Progenitor cell of endocrine pancreas (in vitro differentiated cells): ENCODE measurements at regions not wholly inside any gene's neighbourhood (a gene's known extent, or its start where the extent isn't known, plus 50 kb on each side); places are given as distances from the start of the nearest gene placed in this dataset.
A peak's percentile ranks its signal among the peaks of the same experiment; 100 is the strongest.
"Not testable (repeated sequence)": the region's sequence is repeated elsewhere in the genome, so short reads cannot be mapped to it uniquely, and the experiment has no call there.

Experiments used
- DNase-seq: peaks from one replicate; pipeline ENCODE4 v3.0.0; 2021; ENCODE audit warnings: low spot score; ENCODE audit not compliant: unreplicated experiment
- H3K27ac Mint-ChIP-seq: 2 replicates; pipeline ENCODE4 v1.8.0; 2021; ENCODE audit warnings: mild to moderate bottlenecking, moderate library complexity, mixed read lengths
- H3K27me3 Mint-ChIP-seq: 2 replicates; pipeline ENCODE4 v1.8.0; 2021; ENCODE audit warnings: mixed read lengths
- H3K36me3 Mint-ChIP-seq: 2 replicates; pipeline ENCODE4 v1.8.0; 2022; ENCODE audit warnings: mixed read lengths; ENCODE audit not compliant: insufficient read depth
- H3K4me1 Mint-ChIP-seq: 2 replicates; pipeline ENCODE4 v1.8.0; 2021; ENCODE audit warnings: low read depth, mixed read lengths
- H3K4me3 Mint-ChIP-seq: 2 replicates; pipeline ENCODE4 v1.8.0; 2021; ENCODE audit warnings: low read depth, mild to moderate bottlenecking, moderate library complexity, mixed read lengths
- H3K9me3 Mint-ChIP-seq: 2 replicates; pipeline ENCODE4 v1.8.0; 2021; ENCODE audit warnings: low read depth, mixed read lengths
- TF ChIP-seq, protein P1 (sequence below): fragments of 200-600 bp; sonication (generic); IDR thresholded peaks from one replicate; pipeline ENCODE4 v1.5.0; 2021; ENCODE audit warnings: antibody characterized with exemption, mild to moderate bottlenecking; ENCODE audit not compliant: unreplicated experiment

DNA sequence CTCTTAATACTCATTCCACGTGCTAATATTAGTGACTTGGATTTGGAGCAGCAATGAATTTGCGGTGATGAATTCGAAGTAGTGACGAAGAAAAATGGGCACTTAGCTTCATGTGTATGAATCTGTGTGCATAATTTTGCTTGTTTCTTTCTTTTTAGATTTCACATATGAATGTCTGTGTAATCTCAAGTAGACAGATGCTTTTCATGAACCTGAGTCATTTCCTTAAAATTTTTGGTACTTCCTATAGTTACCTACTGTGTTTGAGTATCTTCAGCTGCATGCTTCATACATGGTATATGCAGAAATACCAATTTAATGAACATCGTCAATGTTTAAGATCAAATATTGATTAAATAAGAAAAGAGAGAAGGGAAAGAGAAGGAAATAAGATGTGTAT, 540.2 kb downstream of the RAB38 start:
- TF ChIP-seq, protein P1, sequence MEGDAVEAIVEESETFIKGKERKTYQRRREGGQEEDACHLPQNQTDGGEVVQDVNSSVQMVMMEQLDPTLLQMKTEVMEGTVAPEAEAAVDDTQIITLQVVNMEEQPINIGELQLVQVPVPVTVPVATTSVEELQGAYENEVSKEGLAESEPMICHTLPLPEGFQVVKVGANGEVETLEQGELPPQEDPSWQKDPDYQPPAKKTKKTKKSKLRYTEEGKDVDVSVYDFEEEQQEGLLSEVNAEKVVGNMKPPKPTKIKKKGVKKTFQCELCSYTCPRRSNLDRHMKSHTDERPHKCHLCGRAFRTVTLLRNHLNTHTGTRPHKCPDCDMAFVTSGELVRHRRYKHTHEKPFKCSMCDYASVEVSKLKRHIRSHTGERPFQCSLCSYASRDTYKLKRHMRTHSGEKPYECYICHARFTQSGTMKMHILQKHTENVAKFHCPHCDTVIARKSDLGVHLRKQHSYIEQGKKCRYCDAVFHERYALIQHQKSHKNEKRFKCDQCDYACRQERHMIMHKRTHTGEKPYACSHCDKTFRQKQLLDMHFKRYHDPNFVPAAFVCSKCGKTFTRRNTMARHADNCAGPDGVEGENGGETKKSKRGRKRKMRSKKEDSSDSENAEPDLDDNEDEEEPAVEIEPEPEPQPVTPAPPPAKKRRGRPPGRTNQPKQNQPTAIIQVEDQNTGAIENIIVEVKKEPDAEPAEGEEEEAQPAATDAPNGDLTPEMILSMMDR, result no peak
- no peaks in the 10 kb centered on the region for H3K9me3 Mint-ChIP-seq
- H3K4me1 Mint-ChIP-seq, result peaks cover 2% of the 10 kb centered on the region
- H3K27me3 Mint-ChIP-seq, result peaks cover 6% of the 10 kb centered on the region
- no peak for DNase-seq
- H3K4me3 Mint-ChIP-seq, result no peak overlapping the region
- no peak overlapping the region for H3K27ac Mint-ChIP-seq
- no peaks in the 10 kb centered on the region for H3K36me3 Mint-ChIP-seq

DNA sequence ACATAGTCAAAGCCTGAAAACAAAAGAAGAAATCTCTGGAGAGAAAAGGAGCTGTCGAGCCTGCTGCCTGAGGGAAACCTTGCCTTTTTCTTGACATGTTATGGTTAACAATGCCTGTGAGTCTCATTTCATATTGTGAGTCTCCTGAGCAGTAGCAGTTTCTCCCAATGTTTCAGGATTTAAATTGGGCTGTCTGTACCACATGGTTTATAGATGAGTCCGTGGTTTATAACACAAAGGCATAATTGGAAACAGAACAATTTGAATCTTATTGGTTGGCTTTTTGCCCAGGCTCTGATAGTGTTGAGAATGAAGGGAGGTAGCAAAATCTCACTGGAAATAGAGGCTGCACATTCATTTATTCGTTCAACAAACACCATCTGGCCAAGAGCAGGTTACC, 540.9 kb downstream of the RAB38 start:
- Mint-ChIP-seq H3K36me3 (no peaks in the 10 kb centered on the region), H3K9me3 (no peaks in the 10 kb centered on the region), H3K4me1 (peaks cover 2% of the 10 kb centered on the region), H3K27ac (no peak overlapping the region), H3K4me3 (no peak overlapping the region), H3K27me3 (peaks cover 6% of the 10 kb centered on the region)
- DNase-seq, result no peak
- TF ChIP-seq, protein P1, result no peak

DNA sequence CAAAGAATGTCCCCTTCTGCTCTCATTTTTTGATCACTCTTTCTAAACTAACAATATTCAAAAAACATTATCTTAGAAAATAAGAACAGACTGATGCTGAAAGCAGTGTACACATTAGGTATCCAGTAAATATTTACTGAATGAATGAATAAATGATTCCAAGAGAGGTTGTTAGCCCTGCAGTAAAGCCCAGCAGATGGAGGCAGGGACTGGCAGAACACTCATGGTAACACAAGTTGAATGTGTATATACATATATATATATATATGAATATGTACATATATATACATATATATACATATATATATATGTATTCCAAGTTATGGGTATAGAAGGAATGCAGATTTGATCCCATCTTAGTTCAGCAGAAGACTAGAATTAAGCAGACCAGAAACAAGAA, 546.3 kb downstream of the RAB38 start:
- Mint-ChIP-seq H3K36me3 (no peaks in the 10 kb centered on the region), H3K4me3 (no peak overlapping the region), H3K4me1 (peaks cover 2% of the 10 kb centered on the region), H3K27ac (no peak overlapping the region), H3K27me3 (no peaks in the 10 kb centered on the region), H3K9me3 (peaks cover 8% of the 10 kb centered on the region)
- no peak for DNase-seq
- TF ChIP-seq, protein P1, result no peak

DNA sequence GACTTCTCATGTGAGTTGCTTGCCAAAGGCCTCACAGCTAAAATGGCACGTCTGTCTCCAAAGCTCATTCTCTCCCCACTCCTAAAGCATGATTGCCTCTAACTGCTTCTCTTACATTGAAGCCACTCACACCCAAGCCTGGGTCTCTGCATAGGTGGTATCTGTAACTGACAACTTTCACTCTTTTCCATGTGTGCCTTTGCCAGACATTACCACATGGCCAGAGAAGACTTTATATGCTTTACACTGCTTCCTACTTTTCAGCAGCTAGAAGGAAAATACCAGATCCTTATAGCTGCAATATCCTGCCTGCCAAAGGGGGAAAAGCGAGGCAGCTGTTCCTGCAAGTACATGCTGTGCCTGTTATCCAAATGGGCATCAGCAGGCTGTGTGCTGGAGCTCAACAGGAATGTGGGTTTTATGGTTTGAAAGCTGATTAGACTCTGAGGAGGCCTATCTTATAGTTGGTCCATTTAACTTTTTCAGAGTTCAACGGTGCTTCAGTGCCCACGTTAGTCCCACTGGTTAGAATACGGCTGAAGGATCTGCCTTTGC, 547.1 kb downstream of the RAB38 start:
- Mint-ChIP-seq H3K27ac (no peak overlapping the region), H3K4me3 (no peak overlapping the region), H3K27me3 (no peaks in the 10 kb centered on the region), H3K36me3 (no peaks in the 10 kb centered on the region), H3K9me3 (peaks cover 8% of the 10 kb centered on the region), H3K4me1 (peaks cover 2% of the 10 kb centered on the region)
- DNase-seq, result no peak
- TF ChIP-seq, protein P1, result no peak

DNA sequence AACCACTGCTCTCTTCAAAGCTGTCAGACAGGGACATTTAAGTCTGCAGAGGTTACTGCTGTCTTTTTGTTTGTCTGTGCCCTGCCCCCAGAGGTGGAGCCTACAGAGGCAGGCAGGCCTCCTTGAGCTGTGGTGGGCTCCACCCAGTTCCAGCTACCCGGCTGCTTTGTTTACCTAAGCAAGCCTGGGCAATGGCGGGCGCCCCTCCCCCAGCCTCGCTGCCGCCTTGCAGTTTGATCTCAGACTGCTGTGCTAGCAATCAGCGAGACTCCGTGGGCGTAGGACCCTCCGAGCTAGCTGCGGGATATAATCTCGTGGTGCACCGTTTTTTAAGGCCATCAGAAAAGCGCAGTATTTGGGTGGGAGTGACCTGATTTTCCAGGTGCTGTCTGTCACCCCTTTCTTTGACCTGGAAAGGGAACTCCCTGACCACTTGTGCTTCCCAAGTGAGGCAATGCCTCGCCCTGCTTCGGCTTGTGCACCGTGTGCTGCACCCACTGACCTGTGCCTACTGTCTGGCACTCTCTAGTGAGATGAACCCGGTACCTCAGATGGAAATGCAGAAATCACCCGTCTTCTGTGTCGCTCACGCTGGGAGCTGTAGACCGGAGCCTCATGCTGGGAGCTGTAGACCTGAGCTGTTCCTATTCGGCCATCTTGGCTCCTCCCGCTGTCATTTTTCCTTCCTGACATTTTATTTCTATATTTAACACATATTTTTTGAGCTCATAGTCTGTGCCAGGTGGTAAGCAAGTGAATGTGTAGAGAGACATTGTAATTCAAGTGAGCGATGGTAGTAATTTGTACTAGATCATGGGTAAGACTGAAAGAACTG, 551.5 kb downstream of the RAB38 start:
- not testable (repeated sequence) for H3K27me3 Mint-ChIP-seq, H3K4me1 Mint-ChIP-seq, H3K36me3 Mint-ChIP-seq, DNase-seq
- Mint-ChIP-seq H3K27ac (peak overlapping the region; percentile 49), H3K4me3 (peak overlapping the region; percentile 60), H3K9me3 (peaks cover 14% of the 10 kb centered on the region)

DNA sequence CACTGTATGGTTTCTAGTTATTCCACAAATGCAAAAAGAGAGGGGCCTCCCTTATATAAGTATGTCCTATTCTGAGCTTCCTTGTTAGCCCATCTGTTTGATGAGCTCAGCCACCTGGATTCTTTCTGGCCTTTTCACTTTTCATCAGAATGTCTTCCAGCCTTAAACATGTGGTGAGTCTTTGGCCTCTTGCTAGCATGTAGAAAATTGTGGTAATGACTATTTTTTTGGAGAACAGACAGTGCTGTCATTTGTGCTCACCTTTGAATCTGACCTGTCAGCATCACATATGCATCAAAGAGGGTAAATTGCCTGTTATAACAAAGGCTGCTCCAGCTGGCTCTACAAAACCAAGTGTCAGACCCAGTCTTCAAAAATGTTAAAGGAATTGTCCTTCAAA, 558.7 kb downstream of the RAB38 start:
- Mint-ChIP-seq H3K27ac (no peak overlapping the region), H3K4me1 (no peaks in the 10 kb centered on the region), H3K36me3 (no peaks in the 10 kb centered on the region), H3K9me3 (no peaks in the 10 kb centered on the region), H3K27me3 (no peaks in the 10 kb centered on the region), H3K4me3 (no peak overlapping the region)
- TF ChIP-seq, protein P1, result no peak
- no peak for DNase-seq
